VCaP (cell line): ENCODE measurements at regions not wholly inside any gene's neighbourhood (a gene's known extent, or its start where the extent isn't known, plus 50 kb on each side); places are given as distances from the start of the nearest gene placed in this dataset.
A peak's percentile ranks its signal among the peaks of the same experiment; 100 is the strongest.
"Not testable (repeated sequence)": the region's sequence is repeated elsewhere in the genome, so short reads cannot be mapped to it uniquely, and the experiment has no call there.

Experiments used
- H3K27ac ChIP-seq: fragments of 450-650 bp; 2 replicates; pipeline ENCODE4 v1.5.1; 2017
- TF ChIP-seq, protein P1 (sequence below): fragments of 450-650 bp; conservative IDR thresholded peaks from 2 replicates; pipeline ENCODE4 v1.5.1; 2017; ENCODE audit warnings: mild to moderate bottlenecking, moderate library complexity

DNA sequence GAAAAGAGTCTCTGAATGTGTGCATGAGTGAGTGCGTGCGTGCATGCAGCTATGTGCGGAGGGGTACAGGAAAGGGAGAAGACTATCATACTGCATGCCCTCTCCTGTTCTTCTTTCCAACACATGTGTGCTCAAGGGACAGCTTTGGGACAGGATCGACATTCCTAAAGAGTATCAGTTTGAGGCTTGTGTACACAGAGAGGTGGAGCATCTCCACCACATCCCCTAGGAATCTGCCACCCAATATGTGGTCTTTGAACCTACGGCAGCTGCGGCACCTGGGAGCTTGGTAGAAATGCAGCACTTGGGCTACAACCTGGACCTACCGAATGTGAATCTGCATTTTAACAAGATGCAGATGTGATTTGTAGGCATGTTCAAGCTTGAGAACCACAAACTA lies 132.3 kb upstream of the GLRA1 start:
- TF ChIP-seq, protein P1, sequence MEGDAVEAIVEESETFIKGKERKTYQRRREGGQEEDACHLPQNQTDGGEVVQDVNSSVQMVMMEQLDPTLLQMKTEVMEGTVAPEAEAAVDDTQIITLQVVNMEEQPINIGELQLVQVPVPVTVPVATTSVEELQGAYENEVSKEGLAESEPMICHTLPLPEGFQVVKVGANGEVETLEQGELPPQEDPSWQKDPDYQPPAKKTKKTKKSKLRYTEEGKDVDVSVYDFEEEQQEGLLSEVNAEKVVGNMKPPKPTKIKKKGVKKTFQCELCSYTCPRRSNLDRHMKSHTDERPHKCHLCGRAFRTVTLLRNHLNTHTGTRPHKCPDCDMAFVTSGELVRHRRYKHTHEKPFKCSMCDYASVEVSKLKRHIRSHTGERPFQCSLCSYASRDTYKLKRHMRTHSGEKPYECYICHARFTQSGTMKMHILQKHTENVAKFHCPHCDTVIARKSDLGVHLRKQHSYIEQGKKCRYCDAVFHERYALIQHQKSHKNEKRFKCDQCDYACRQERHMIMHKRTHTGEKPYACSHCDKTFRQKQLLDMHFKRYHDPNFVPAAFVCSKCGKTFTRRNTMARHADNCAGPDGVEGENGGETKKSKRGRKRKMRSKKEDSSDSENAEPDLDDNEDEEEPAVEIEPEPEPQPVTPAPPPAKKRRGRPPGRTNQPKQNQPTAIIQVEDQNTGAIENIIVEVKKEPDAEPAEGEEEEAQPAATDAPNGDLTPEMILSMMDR: no peak

DNA sequence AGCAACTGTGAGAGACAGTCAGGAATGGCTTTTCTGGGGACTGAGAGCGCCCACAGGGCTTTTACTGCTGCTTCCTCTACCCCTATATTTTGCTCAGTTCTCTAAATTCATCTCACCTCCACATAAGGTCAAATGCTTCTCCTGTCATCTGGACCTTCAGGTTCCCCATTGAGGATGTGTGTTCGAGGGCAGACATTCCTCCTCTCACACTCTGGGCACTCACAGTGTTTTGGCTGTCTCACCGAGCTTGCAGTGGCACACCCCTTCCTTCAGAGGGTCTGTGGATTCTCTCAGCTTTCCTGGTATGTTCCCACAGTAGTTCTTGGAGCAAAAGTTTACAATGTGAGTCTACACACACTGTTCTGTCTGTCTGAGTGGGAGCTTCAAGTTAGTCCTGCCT lies 127.8 kb upstream of the GLRA1 start:
- H3K27ac ChIP-seq: no peak overlapping the region

More for the DNA sequence above, 132.3 kb upstream of the GLRA1 start:
- H3K27ac ChIP-seq: no peak overlapping the region

DNA sequence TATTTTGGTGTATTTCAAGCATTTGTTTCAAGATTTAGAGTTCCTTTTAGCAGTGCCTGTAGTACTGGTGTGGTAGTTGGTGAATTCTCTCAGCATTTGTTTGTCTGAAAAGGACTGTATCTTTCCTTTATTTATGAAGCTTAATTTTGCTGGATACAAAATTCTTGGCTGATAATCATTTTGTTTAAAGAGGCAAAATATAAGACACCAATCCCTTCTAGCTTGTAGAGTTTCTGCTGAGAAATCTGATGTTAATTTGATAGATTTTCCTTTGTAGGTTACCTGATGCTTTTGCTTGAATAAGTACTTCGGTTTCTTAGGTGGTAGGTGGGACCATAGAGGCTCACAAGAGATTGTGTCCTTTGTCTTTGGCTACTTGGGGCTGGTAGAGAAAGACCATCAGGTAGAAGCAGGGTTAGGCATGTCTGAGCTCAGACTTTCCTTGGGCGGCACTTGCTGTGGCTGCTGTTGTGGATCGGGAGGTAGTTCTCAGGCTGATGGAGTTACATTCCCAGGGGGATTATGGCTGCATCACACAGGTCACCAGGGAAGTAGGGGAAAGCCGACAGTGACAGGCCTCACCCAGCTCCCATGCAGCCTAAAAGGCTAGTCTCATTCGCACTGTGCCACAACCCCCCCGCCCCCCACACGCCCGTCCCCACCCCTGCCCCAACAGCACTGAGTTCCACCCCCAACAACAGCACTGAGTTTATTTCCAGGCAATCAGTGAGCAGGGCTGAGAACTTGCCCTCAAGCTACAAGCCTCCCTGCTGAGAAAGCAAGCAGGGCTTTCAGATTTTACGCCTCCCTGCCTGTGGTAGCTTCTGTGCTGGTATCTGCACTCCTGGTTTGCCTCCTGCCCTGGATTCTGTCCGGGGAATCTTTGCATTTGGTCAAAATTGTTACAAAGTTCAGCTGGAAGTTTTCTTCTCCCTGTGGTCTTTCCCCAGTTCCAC lies 127.1 kb upstream of the GLRA1 start:
- H3K27ac ChIP-seq: no peak overlapping the region
- TF ChIP-seq, protein P1: no peak

More for the DNA sequence above, 127.8 kb upstream of the GLRA1 start:
- TF ChIP-seq, protein P1: no peak

DNA sequence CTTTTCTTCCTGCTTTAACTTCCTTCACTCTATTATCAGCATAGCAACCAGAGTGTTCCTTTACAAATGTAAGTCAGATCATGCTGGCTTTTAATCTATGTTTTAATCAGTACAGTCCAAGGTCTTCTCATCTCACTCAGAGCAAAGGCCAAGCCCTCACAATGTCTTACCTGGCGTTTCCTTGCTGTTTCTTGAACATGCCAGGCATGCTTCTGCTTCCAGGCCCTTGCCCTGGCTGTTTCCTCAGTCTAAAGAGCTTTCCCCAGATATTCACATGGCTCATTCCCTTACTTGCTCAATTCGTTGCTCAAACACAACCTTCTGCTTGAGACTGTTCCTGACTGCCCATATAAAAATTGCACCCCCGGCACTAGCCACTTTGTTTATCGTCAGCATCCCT lies 121.7 kb upstream of the GLRA1 start:
- TF ChIP-seq, protein P1: no peak
- no peak overlapping the region for H3K27ac ChIP-seq

DNA sequence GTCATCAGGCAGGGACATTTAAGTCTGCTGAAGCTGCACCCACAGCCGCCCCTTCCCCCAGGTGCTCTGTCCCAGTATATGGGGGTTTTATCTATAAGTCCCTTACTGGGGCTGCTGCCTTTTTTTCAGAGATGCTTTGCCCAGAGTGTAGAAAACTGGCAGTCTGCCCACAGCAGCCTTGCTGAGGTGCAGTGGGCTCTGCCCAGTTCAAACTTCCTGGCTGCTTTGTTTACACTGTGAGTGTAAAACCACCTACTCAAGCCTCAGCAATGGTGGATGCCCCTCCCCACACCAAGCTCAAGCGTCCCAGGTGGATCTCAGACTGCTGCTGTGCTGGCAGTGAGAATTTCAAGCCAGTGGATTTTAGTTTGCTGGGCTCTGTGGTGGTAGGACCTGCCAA lies 114.2 kb upstream of the GLRA1 start:
- H3K27ac ChIP-seq: peak overlapping the region; percentile 31; the same call in 1 of the 2 replicates

DNA sequence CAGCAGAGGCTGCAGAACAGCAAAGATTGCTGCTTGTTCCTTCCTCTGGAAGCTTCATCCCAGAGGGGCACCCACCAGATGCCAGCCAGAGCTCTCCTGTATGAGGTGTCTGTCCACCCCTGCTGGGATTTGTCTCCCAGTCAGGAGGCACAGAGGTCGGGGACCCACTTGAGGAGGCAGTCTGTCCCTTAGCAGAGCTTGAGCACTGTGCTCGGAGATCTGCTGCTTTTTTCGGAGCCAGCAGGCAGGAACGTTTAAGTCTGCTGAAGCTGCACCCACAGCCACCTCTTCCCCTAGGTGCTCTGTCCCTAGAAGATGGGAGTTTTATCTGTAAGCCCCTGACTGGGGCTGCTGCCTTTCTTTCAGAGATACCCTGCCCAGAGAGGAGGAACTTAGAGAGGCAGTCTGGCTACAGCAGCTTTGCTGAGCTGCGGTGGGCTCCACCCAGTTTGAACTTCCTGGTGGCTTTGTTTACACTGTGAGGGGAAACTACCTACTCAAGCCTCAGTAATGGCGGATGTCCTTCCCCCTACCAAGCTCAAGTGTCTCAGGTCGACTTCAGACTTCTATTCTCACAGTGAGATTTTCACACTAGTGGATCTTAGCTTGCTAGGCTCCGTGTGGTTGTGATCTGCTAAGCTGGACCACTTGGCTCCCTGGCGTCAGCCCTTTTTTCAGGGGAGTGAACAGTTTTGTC lies 101.8 kb upstream of the GLRA1 start:
- not testable (repeated sequence) for H3K27ac ChIP-seq

DNA sequence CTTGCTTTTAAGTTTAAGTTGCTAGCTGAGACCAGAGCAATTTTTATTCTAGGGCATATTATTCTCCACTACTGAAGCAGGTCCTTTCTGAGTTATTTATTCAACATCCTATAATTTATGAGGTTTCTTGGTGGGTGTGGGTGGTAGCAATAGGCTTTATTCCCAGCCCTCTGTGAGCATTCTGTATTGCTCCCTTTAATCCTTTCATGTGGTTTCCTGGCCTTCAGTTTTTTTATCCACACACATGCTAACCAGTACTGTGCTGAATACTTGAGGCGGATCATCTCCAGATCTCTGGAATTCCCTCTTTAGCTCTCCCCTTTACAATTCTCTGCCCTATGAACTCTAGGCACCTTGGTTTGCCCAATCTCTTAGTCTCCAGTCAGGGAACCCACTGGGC lies 91.8 kb upstream of the GLRA1 start:
- TF ChIP-seq, protein P1: no peak
- H3K27ac ChIP-seq: no peak overlapping the region

DNA sequence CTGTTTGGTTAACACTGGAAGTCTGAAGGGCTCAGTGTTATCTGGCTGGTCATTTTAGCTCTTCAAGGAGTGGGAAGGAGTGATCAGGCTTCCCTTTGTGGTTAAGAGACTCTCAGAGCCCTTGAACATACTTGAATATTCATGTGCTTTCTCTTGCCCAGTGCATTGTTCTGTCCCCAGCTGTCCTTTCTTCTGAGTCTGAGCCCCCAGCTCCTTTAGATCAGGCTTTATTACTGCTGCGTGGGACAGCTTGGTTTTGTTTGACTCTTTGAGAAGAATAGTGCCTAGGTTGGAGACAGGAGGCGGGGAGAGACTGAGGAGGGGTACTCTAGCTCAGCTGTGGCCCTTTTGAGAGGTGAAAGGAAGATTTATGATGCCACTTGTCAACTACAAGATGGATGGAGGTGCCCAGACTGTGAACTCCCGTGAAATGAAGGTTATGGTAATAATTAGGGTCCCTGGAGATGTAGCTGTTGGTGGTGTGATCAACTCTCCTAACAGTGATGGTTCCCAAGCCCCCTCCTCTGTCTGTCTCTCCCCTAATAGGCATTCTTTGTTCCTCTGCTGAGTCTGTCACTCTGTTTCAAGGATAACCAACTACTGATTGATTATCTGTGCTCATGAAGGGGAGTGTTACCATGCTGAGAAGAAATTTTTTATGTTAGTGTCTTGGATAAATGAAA lies 83.1 kb upstream of the GLRA1 start:
- TF ChIP-seq, protein P1: no peak
- no peak overlapping the region for H3K27ac ChIP-seq
